ENCODE measurements at regions not wholly inside any gene's neighbourhood (a gene's known extent, or its start where the extent isn't known, plus 50 kb on each side); places are given as distances from the start of the nearest gene placed in this dataset.

DNA sequence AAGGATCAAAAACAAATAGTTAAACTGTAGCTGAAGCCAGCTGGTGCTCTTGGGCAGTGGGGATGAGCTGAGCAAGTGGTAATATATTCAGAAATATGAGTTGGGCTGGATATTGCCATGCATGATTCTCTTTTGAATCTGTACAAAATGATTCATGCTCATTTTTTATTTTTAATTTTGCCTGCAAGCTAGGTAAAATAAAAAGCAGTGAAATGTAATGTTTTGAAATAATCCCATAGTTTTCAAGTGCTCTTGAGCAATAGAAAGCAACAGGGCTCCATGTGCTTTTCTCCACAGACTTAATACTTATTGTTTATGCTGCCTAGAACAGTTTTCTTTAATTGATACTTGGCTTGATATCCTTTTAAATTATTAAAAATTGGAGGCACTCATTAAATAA is 489.3 kb downstream of the TLE4 start:
- no peaks in the 10 kb centered on the region for H3K27me3 ChIP-seq
- H3K9me3 ChIP-seq: no peaks in the 10 kb centered on the region
- peak overlapping the region; percentile 86 to 91 (median 90) for H3K27ac ChIP-seq
- H3K4me1 ChIP-seq: peaks cover 25 to 27% of the 10 kb centered on the region in 2 donors
- TF ChIP-seq, protein P1, sequence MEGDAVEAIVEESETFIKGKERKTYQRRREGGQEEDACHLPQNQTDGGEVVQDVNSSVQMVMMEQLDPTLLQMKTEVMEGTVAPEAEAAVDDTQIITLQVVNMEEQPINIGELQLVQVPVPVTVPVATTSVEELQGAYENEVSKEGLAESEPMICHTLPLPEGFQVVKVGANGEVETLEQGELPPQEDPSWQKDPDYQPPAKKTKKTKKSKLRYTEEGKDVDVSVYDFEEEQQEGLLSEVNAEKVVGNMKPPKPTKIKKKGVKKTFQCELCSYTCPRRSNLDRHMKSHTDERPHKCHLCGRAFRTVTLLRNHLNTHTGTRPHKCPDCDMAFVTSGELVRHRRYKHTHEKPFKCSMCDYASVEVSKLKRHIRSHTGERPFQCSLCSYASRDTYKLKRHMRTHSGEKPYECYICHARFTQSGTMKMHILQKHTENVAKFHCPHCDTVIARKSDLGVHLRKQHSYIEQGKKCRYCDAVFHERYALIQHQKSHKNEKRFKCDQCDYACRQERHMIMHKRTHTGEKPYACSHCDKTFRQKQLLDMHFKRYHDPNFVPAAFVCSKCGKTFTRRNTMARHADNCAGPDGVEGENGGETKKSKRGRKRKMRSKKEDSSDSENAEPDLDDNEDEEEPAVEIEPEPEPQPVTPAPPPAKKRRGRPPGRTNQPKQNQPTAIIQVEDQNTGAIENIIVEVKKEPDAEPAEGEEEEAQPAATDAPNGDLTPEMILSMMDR (IDR thresholded peaks at IDR 0.05 in 4 of 5, conservative IDR thresholded peaks at IDR 0.05 in 1 of 5): no peak
- TF ChIP-seq POLR2A (IDR thresholded peaks at IDR 0.05): no peak
- H3K36me3 ChIP-seq: no peaks in the 10 kb centered on the region
- intact Hi-C loops (cut with DNase I; ENCODE audit: low total_unique reads) (loop anchor here (2.0 to 10.0 kb wide), 3 partner anchors 374 to 1624 kb away; partner anchors contain the start of genes TLE1 and TLE4), in situ Hi-C loops (cut with MboI; ENCODE audit: low sequenced_read_pairs in 4 of 4) (loop anchor here in 2 of 4 donors (10.0 to 25.0 kb wide), 2 partner anchors 86 to 1524 kb away; no protein-coding TSS in a partner anchor)
- H3K4me3 ChIP-seq: no peak overlapping the region
- DNase-seq (no peak), ATAC-seq (no peak)

DNA sequence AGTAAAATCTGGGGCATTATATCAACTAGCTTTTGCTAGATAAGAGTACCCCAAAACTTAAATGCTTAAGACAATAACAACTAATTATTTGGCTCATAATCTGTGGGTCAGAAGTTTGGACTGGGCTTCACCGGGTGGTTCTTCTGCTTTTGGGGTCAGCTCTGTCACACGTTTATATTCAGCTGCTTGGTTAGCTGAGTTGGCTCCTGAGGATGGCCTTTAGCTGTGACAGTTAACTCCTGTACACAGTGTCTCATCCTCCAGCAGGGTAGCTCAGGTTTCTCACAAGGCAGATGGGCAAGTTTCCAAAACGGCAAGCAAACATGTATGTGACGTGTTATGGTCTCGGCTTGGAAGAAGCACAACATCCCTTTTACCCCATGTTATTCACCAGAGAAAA is 488.2 kb downstream of the TLE4 start:
- H3K27me3 ChIP-seq: no peaks in the 10 kb centered on the region
- intact Hi-C loops (cut with DNase I; ENCODE audit: low total_unique reads): loop anchor here (2.0 to 10.0 kb wide), 3 partner anchors 373 to 1625 kb away; partner anchors contain the start of genes TLE1 and TLE4

DNA sequence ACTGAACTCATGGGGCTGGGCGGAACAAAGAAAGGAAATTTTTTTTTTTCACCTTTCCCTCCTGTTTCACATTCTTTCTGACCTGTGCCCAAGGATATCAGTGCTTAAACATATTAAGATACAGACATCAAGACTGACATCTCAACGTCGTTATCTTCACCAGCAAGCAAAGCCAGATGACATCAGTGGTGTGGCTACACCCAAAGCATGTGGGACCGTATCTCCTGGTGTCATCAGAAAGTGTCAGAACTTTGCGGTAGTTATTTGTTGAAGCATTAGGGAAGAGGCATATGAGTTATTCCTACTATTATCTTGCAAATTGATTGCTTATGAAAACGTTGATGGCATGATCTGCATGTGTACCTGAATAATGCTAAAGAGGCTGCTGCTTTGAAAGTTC is 487.4 kb downstream of the TLE4 start:
- no peaks in the 10 kb centered on the region for H3K9me3 ChIP-seq
- no peak for DNase-seq
- no peak overlapping the region for H3K27ac ChIP-seq
- H3K4me3 ChIP-seq: no peak overlapping the region
- TF ChIP-seq, protein P1 (IDR thresholded peaks at IDR 0.05 in 4 of 5, conservative IDR thresholded peaks at IDR 0.05 in 1 of 5): no peak
- no peak for TF ChIP-seq POLR2A (IDR thresholded peaks at IDR 0.05)
- peaks cover 25 to 27% of the 10 kb centered on the region in 2 donors for H3K4me1 ChIP-seq
- no peak for ATAC-seq
- no peaks in the 10 kb centered on the region for H3K36me3 ChIP-seq
- H3K27me3 ChIP-seq: no peaks in the 10 kb centered on the region
- intact Hi-C loops (cut with DNase I; ENCODE audit: low total_unique reads): no loop called here
- in situ Hi-C loops (cut with MboI; ENCODE audit: low sequenced_read_pairs in 4 of 4): loop anchor here in 1 of 4 donors (5.0 to 25.0 kb wide), 2 partner anchors 77 to 1522 kb away; no protein-coding TSS in a partner anchor

More for the DNA sequence above, 488.2 kb downstream of the TLE4 start:
- DNase-seq (peak; percentile 51 to 61), ATAC-seq (peak; percentile 23 to 45)
- Histone ChIP-seq H3K27ac (peak overlapping the region; percentile 16 to 91 (median 56)), H3K36me3 (no peaks in the 10 kb centered on the region), H3K9me3 (no peaks in the 10 kb centered on the region), H3K4me1 (peaks cover 25 to 27% of the 10 kb centered on the region in 2 donors), H3K4me3 (no peak overlapping the region)
- in situ Hi-C loops (cut with MboI; ENCODE audit: low sequenced_read_pairs in 4 of 4): loop anchor here in 2 of 4 donors (5.0 to 25.0 kb wide), 3 partner anchors 78 to 1523 kb away; no protein-coding TSS in a partner anchor
- no peak for TF ChIP-seq POLR2A (IDR thresholded peaks at IDR 0.05)

DNA sequence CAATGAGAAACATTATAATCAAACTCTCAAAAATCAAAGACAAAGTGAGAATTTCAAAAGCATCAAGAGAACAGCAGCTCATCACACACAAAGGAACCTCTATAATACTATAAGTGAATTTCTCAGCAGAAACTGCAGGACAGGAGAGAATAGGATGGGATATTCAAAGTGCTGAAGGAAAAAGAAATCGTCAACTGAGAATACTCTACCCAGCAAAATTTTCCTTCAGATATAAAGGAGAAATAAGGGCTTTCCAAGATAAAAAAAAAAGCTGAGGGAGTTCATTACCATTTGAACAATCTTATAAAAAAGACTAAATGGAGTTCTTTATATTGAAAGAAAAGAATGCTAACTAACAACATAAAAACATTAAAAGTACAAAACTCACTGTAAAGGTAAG is 481.1 kb downstream of the TLE4 start:
- Histone ChIP-seq H3K9me3 (peaks cover 0 to 5% (median 0%) of the 10 kb centered on the region in 3 donors), H3K36me3 (no peaks in the 10 kb centered on the region), H3K27ac (no peak overlapping the region), H3K27me3 (no peaks in the 10 kb centered on the region), H3K4me3 (no peak overlapping the region), H3K4me1 (no peaks in the 10 kb centered on the region)
- in situ Hi-C loops (cut with MboI; ENCODE audit: low sequenced_read_pairs in 4 of 4): loop anchor here in 1 of 4 donors (25.0 kb wide), 1 partner anchor 1516 kb away; no protein-coding TSS in a partner anchor
- intact Hi-C loops (cut with DNase I; ENCODE audit: low total_unique reads): no loop called here
- no peak for ATAC-seq
- TF ChIP-seq, protein P1 (IDR thresholded peaks at IDR 0.05 in 4 of 5, conservative IDR thresholded peaks at IDR 0.05 in 1 of 5): no peak
- no peak for TF ChIP-seq POLR2A (IDR thresholded peaks at IDR 0.05)
- no peak for DNase-seq

DNA sequence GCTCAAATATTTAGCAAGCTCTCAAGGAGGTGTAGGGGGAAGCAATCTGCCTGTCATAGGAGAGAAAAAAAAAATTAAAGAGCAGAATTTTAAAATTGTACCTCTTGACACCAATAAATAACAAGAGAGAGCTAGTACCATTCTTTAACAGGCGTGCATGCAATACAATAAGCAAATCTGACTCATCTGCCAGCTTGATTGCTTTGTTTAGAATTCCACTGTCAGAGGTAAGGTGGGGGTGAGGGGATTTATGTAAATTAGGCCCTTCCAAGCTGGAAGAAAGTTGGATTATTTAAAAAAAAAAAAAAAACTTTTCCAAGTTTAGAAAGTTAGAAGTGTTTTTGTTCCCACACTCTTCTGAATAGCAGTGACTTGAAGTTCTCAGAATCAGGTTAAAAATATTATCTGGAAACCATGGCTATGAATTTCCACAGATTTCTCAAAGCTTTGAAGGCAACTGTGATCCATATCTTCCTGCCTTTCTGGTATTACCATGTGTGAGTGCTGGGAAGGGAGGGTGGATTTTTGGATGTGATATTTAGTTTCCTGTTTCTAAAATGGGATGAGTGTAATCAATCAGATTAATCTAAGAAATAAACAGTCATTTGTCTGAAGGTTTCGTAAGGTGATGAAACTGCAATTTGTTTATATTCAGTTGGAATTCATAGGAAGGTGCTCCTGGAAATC is 477.5 kb downstream of the TLE4 start:
- DNase-seq: no peak
- H3K4me3 ChIP-seq: no peak overlapping the region
- H3K27ac ChIP-seq: no peak overlapping the region
- peaks cover 0 to 5% (median 0%) of the 10 kb centered on the region in 3 donors for H3K9me3 ChIP-seq
- in situ Hi-C loops (cut with MboI; ENCODE audit: low sequenced_read_pairs in 4 of 4) (no loop called here), intact Hi-C loops (cut with DNase I; ENCODE audit: low total_unique reads) (no loop called here)
- H3K4me1 ChIP-seq: no peaks in the 10 kb centered on the region
- ATAC-seq: no peak
- H3K36me3 ChIP-seq: no peaks in the 10 kb centered on the region
- TF ChIP-seq POLR2A (IDR thresholded peaks at IDR 0.05): no peak
- TF ChIP-seq, protein P1 (IDR thresholded peaks at IDR 0.05 in 4 of 5, conservative IDR thresholded peaks at IDR 0.05 in 1 of 5): no peak
- no peaks in the 10 kb centered on the region for H3K27me3 ChIP-seq
